ENCODE measurements at regions not wholly inside any gene's neighbourhood (a gene's known extent, or its start where the extent isn't known, plus 50 kb on each side); places are given as distances from the start of the nearest gene placed in this dataset.

DNA sequence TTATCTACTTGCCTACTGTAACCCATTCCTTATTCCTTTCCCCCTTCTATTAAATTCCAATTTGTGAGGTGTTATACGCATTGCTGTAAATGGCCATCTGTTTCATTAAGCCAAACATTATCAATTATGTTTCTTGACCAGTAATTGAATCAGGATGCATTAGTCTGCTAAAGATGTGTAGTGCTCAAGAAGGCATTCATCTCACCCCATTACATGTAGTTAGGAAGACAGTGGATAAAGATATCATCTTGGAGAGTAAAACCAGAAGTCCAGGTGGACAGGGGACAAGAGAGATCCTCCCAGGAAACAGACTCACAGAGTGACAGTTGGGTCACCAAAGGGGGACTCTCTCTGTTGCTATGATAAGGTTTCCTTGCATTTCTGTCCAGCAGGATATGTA lies 73.3 kb upstream of the FAM98A start:
- Histone ChIP-seq H3K27me3 (no peaks in the 10 kb centered on the region), H3K4me1 (no peaks in the 10 kb centered on the region), H3K4me3 (no peak overlapping the region), H3K27ac (no peak overlapping the region), H3K9me3 (no peaks in the 10 kb centered on the region), H3K36me3 (no peaks in the 10 kb centered on the region)
- intact Hi-C loops (cut with DNase I; ENCODE audit: low total_unique reads), result no loop called here
- no peak for TF ChIP-seq POLR2A (IDR thresholded peaks at IDR 0.05)
- TF ChIP-seq, protein P1, sequence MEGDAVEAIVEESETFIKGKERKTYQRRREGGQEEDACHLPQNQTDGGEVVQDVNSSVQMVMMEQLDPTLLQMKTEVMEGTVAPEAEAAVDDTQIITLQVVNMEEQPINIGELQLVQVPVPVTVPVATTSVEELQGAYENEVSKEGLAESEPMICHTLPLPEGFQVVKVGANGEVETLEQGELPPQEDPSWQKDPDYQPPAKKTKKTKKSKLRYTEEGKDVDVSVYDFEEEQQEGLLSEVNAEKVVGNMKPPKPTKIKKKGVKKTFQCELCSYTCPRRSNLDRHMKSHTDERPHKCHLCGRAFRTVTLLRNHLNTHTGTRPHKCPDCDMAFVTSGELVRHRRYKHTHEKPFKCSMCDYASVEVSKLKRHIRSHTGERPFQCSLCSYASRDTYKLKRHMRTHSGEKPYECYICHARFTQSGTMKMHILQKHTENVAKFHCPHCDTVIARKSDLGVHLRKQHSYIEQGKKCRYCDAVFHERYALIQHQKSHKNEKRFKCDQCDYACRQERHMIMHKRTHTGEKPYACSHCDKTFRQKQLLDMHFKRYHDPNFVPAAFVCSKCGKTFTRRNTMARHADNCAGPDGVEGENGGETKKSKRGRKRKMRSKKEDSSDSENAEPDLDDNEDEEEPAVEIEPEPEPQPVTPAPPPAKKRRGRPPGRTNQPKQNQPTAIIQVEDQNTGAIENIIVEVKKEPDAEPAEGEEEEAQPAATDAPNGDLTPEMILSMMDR (IDR thresholded peaks at IDR 0.05), result no peak
- no peak for DNase-seq

DNA sequence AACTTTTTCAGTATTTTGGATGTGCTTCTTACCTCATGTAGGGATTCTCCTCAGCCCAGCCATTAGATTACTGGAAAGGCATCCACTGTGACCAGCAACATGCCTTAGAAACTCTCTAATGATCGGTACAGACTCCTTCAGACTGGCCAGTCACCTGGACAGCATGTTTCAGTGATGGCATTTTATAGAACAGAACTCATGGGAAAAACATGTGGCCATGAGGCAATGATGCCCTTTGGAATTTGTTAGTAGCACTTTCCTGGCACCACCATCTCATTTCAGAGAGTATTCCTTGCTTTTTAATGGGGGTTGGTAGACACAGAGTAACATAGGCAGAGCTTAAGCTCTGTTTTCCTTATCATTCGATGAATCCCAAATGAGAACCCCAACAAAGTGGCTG lies 72.1 kb upstream of the FAM98A start:
- Histone ChIP-seq H3K27me3 (no peaks in the 10 kb centered on the region), H3K36me3 (no peaks in the 10 kb centered on the region), H3K9me3 (no peaks in the 10 kb centered on the region), H3K27ac (no peak overlapping the region), H3K4me3 (no peak overlapping the region), H3K4me1 (no peaks in the 10 kb centered on the region)
- no peak for TF ChIP-seq POLR2A (IDR thresholded peaks at IDR 0.05)
- TF ChIP-seq, protein P1 (IDR thresholded peaks at IDR 0.05), result no peak
- no peak for DNase-seq
- intact Hi-C loops (cut with DNase I; ENCODE audit: low total_unique reads), result no loop called here

DNA sequence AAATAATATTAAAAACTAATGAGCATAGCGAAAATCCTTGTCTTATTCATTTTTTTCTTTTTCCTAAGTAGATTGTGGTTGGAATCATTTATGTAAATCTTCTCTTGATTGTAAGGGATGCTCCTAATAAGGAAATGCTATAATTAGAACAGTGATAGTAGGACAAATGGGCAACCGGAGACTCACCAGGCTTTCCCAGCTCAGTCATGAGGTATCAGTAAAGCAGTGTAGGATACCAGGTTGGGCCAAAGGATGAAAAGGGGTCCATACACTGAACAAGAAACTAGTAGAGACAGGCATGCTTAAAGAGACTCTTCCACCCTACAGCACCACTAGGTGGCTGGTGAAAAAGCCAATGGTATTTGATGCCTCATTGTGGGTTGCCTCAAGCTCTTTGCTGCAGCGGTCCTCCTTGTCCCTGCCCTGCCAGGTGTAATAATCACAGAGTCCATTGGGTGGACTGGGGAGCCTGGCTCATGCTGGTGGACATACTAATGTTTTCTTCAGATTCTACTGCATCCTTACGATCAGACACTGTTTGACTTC lies 71.4 kb upstream of the FAM98A start:
- Histone ChIP-seq H3K27me3 (no peaks in the 10 kb centered on the region), H3K4me3 (no peak overlapping the region), H3K4me1 (no peaks in the 10 kb centered on the region), H3K9me3 (no peaks in the 10 kb centered on the region), H3K27ac (no peak overlapping the region), H3K36me3 (no peaks in the 10 kb centered on the region)
- TF ChIP-seq POLR2A (IDR thresholded peaks at IDR 0.05), result no peak
- TF ChIP-seq, protein P1 (IDR thresholded peaks at IDR 0.05), result no peak
- intact Hi-C loops (cut with DNase I; ENCODE audit: low total_unique reads), result no loop called here
- DNase-seq, result no peak

DNA sequence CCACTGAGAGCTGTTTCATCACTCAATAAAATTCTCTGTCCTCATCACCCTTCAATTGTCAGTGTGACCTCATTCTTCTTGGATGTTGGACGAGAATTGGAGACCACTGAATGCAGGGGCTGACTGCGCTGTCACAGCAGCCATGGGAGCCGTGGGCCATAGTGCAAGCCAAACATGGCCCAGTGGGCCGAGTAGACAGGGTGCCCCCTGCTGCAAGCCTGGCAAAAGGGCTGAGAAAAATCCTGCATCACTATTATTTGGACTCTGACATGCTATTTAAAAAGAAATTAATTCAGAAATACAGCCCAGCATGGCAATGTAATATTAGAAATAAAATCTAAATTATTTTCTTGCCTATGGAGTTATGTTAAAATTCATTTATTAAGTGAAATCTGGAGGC lies 67.8 kb upstream of the FAM98A start:
- DNase-seq, result no peak
- H3K4me3 ChIP-seq, result no peak overlapping the region
- no peaks in the 10 kb centered on the region for H3K36me3 ChIP-seq
- intact Hi-C loops (cut with DNase I; ENCODE audit: low total_unique reads), result no loop called here
- TF ChIP-seq, protein P1 (IDR thresholded peaks at IDR 0.05), result no peak
- no peak for TF ChIP-seq POLR2A (IDR thresholded peaks at IDR 0.05)
- no peak overlapping the region for H3K27ac ChIP-seq
- no peaks in the 10 kb centered on the region for H3K9me3 ChIP-seq
- H3K4me1 ChIP-seq, result no peaks in the 10 kb centered on the region
- H3K27me3 ChIP-seq, result no peaks in the 10 kb centered on the region

DNA sequence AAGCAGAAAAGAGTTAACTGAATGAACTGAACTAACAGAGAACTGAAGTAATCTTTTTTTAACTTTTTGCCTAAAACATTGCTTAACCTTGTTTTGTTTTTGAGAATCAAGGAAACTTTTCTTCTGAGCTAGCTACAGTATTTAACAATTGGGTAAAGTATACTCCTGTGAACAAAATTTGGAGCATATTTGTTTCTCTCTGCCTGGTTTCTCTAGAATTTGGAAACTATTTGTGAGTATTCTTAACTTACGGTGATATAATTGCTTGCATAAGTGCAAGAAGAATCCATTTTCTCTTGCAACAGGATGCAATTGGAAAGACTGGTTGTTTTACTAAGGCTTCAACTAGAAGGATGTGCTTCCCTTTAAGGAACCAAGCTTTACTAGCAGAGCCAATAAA lies 65.9 kb upstream of the FAM98A start:
- Histone ChIP-seq H3K27ac (no peak overlapping the region), H3K9me3 (no peaks in the 10 kb centered on the region), H3K27me3 (no peaks in the 10 kb centered on the region), H3K4me1 (no peaks in the 10 kb centered on the region), H3K4me3 (no peak overlapping the region), H3K36me3 (no peaks in the 10 kb centered on the region)
- DNase-seq, result no peak
- intact Hi-C loops (cut with DNase I; ENCODE audit: low total_unique reads), result no loop called here
- TF ChIP-seq POLR2A (IDR thresholded peaks at IDR 0.05), result no peak
- TF ChIP-seq, protein P1 (IDR thresholded peaks at IDR 0.05), result no peak

Measured in uterus (tissue), 3 donors.